MV-4-11 (cell line): ENCODE measurements at regions not wholly inside any gene's neighbourhood (a gene's known extent, or its start where the extent isn't known, plus 50 kb on each side); places are given as distances from the start of the nearest gene placed in this dataset.
"Not testable (repeated sequence)": the region's sequence is repeated elsewhere in the genome, so short reads cannot be mapped to it uniquely, and the experiment has no call there.

Source experiments
- DNase-seq: peaks from one replicate; lab custom pipeline; 2025; lab: John Stamatoyannopoulos, UW

DNA sequence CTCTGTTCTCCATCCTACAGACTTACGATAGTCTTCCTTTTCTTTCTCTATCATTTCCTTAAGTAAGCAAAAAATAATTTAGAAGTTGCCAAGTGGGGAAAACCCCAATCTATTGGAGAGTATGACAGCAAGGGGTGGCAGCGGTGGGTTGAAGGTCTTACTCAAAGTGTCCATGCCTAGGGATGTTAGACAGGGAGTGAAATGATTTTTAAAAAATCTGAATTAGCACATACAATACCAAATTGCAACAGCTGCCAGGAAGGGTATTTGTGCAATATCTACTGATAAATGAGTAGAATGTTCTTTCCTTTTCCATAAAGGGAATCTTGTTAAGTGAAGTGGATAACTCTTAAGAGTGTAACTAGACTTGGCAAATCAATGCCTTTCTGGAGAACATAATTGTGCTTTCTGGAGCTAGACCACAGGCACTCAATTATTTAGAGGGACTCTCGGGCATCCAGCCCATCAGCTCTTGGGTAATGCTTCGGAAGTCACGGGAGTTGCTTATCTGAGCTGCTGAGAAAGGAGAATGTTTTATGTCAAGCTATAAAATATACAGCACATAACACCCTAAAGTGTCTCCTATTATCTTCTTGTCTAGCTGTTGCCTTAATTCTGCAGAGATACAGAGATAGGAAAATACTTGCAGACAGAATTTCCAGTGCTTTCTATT lies 151.5 kb downstream of the KCNJ2 start:
- DNase-seq, result no peak

DNA sequence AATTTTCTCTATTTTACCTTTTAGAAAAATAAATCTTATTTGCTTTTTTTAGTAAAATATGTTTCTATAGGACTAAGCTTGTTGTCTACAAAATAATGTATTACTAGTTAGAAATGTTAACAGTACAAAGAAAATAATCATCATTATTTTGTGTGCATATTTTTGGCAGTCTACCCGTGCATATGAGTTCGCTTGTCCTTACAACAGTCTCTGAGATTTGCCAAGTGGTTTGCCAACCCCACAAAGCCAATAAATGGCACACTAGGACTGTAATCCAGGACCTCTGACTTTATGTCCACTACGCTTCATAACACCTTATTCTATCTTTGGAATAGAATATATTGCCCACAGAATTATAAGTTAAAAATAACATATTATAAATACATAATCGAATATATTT lies 152.0 kb downstream of the KCNJ2 start:
- no peak for DNase-seq

- no peak for DNase-seq
Observed at GRCh38 chr17:70323269-70323668, 153.9 kb downstream of the KCNJ2 start.

GRCh38 chr17:70324031-70324430 lies 154.7 kb downstream of the KCNJ2 start:
- no peak for DNase-seq

- DNase-seq, result no peak
Observed at GRCh38 chr17:70327279-70327678, 157.9 kb downstream of the KCNJ2 start.

DNA sequence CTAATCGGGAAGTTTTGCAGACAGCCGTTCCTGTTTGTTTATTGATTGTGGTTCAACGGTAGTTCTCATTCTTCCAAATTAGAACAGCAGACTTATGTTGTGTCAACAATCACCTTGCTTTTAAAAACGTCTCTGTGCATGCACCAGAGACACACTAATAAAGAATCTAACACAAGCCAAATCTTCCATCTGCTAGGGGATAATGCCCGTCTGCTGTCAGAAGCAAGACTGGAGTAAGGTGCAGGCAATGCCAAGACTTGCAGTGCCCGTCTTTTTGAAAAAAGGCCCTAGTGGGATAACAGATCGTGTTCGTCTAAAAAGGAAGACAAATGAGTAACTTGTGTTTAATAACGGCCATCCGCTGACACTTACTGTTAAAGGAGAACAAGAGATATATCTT lies 158.4 kb downstream of the KCNJ2 start:
- no peak for DNase-seq

DNA sequence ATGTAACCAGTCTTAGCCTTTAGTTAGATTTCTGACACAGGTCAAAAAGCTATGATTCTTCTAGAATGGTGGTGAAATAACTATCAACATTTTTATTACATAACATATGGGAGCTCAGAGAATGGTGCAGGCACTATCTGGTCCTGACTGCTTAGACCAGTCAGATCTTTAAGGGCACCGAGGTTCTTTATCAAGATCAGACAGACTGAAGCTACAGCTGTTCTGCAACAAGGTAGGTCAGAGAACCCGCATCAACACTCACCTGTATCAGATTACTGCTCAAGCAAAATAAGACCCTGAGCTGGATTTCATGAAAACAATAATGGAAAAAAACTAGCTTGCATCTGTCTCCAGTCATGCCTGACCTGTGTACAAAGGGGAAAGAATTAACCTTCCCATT lies 160.4 kb downstream of the KCNJ2 start:
- no peak for DNase-seq

GRCh38 chr17:70331066-70331465 lies 161.7 kb downstream of the KCNJ2 start:
- not testable (repeated sequence) for DNase-seq

DNA sequence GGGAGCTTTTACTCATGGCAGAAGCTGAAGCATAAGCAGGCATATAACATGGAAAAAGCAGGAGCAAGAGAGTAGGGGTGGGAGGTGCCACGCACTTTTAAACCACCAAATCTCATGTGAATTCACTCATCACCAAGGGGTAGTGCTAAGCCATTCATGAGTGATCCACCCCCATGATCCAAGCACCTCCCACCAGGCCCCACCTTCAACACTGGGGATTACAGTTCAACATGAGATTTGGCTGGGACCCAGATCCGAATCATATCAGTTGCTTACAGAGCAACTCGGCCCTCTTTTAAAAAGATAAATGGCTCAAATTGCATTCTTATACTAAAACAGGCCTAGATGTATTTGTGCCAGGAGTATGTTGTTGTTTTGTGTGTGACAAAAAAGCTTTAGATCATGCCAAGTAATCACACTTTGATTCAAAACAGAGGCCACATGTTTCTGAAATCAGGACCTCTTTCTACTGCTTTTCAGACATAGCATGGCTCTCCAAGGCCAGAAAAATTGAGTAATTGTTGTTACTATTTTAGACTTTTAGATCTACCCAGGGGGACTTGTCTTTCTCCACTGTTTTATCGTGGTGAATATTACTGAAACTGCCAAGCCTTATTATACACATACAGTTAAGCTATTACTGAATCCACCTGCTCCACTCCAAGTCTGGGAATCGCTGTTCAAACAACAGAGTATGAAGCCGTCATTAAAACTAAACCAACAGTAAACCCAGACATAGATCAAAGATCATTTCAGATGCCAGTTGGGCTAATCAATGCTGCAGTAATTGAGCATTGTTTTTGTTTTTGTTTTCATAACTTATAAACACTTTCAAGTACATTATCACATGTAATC lies 163.3 kb downstream of the KCNJ2 start:
- no peak for DNase-seq

- DNase-seq, result no peak
Observed at GRCh38 chr17:70336411-70336810, 167.1 kb downstream of the KCNJ2 start.

DNA sequence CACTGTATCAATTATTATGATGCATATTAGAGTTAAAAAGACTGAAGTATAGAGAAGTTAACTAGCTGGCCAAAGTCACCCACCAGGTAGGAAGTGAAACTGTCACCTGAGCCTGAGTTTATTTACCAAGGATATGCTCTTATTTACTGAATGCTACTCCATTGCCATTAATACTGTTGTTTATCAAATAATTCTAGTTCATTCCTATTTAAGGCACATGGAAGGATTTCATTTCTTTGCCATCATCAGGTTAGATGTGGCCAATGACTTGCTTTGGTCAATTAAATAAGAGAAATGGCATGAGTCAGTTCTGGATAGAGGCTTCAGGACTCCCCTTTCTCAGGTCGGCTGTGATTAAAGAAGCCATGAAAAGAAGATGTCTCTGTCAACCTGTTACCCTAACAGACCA lies 169.6 kb downstream of the KCNJ2 start:
- no peak for DNase-seq

DNA sequence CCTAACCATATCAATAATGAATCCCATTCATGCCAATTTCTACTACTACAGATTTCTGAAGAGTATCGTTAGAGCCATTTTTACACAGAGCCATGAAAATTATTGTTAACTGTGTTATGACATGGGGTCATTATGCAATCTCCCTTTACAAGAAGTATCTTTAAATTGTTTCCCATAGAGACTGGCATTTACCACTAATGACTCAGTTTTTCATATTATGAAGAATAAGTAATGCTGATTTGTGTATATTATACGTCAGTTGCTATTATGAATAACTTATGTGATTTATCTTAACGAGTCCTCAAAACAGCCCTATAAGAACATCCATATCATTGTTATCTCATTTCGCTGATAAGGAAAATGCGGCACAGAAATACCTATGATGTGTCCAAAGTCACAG lies 173.8 kb downstream of the KCNJ2 start:
- DNase-seq, result peak; percentile 2

DNA sequence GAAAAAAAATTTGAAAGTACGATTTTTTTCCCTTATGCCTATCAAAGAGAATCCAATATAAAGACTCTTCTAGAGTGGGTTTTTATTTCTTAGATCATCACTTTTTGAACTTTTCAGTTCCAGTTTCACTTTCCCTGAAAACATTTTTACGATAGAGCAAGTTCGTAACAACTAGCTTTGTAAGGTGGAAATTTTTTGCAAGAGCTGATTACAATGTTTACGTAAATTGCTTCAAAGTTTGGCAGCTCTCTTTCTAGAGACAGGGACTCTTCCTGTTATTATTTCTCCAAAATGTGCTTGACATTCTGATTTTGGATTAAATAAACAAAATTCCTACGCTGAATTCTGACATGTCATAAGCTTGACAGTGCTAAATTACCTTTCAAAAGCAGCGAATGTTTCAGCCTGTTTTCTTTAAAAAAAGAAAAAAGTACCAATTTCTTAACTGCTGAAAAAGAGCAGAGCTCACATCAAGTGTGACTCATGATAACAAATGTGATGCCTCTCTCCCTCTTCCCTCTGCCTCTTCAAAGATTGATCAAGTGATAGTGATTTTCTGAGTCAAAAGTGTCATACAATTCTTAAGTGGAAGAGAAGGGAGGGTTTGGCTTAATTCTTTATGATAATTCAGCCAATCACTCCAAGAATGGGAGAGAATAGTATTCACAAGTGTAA lies 175.2 kb downstream of the KCNJ2 start:
- peak; percentile 1 for DNase-seq

- no peak for DNase-seq
Observed at GRCh38 chr17:70345061-70345460, 175.7 kb downstream of the KCNJ2 start.

DNA sequence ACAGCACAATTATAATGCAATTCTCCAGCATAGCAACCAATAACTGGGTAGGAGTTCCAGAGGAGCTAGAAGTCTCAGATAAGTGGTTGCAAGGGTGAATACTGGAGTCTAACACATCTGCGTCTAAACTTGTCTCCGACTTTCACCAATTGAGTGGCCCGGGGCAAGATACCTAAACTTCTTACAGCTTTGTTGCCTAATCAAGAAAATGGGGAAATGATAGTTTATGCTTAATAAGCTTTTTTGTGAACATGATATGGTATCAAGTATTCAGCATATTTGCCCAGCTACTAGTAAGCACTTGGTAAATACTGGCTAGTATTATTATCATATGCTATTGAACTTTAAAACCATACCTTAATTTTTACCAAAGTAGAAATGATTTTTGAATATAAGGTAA lies 183.5 kb downstream of the KCNJ2 start:
- DNase-seq, result peak; percentile 8

GRCh38 chr17:70353408-70354092 lies 184.2 kb downstream of the KCNJ2 start:
- no peak for DNase-seq

DNA sequence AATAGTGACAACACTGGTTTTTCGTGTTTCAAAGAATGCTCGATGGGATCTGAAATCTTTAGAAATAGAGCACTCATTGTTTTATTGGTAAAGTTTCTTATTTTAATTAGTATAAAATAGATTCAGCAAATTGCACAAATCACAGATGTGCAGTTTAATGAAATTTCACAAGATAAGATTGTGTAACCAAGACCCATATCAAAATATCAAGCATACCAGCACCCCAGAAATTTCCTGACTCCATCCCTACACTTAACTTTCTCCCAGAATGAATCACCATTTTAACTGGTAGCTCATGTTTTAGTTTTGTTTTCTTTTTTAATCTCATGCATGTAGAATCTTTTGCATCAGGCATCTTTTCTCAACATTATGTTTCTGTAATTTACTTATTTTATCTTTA lies 185.9 kb downstream of the KCNJ2 start:
- DNase-seq, result no peak

DNA sequence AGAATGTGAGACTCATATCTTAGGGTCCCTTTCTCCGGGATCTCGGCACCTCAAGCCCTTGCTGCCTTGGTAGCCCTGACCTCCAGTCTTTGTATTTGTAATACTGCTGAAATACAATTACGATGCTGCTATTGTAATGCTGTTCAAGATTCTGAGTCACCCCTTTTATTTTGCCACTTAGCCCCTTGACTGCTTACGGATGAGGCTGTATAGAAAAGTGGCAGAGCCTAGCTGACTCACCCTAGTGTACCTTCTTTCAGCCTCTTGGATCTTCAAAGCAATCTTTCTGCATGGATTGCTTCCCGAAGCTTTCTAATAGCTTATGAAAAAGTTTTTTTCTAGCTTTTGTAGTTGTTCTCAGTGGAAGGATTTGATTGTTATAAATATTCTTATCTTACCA lies 187.9 kb downstream of the KCNJ2 start:
- no peak for DNase-seq

GRCh38 chr17:70365091-70365583 lies 195.8 kb downstream of the KCNJ2 start:
- peak; percentile 73 for DNase-seq

GRCh38 chr17:70366386-70366785 lies 197.1 kb downstream of the KCNJ2 start:
- DNase-seq, result no peak

DNA sequence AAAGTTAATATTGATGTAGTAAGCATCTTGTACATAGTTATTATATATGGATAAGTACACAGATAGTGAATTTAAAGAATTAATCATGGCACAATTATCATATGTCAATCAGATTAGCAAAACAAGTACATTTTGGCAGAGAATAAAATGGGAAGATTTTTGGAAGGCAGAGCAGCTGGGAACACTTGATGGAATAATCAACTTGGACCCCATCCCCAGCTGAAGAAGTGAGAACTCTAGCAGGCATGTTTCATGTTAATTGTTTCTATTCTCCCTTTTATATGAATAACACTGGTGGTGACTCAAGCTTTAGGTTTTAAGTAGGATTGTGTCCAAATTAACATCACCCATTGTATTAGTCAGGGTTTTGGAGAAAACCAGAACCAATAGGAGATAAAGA lies 198.7 kb downstream of the KCNJ2 start:
- no peak for DNase-seq

GRCh38 chr17:70369391-70369790 lies 200.1 kb downstream of the KCNJ2 start:
- peak; percentile 2 for DNase-seq
